RWPE1 (cell line): ENCODE measurements at regions not wholly inside any gene's neighbourhood (a gene's known extent, or its start where the extent isn't known, plus 50 kb on each side); places are given as distances from the start of the nearest gene placed in this dataset.

ENCODE experiments used
- CTCF ChIA-PET: fragments of 350-600 bp; sonication (Branson Sonifier 250); formaldehyde crosslinking; extraction: SDS; loops from one replicate; lab custom pipeline; 2021; lab: Yijun Ruan, JAX
- POLR2A ChIA-PET: fragments of 400-600 bp; formaldehyde crosslinking; extraction: SDS; loops from one replicate; lab custom pipeline; 2020; ENCODE audit warnings: antibody characterized with exemption; ENCODE audit not compliant: low non-redundant PET; lab: Yijun Ruan, JAX
- DNase-seq: peaks from one replicate; pipeline ENCODE4 v3.0.0; 2012; ENCODE audit warnings: low spot score
- H3K27ac ChIP-seq: fragments of 450-650 bp; 2 replicates; pipeline ENCODE4 v1.5.1; 2017
- CTCF ChIP-seq: fragments of 450-650 bp; conservative IDR thresholded peaks from 2 replicates; pipeline ENCODE4 v1.5.1; 2017; ENCODE audit warnings: low read depth, mild to moderate bottlenecking

GRCh38 chr11:11089805-11090204, 232.0 kb upstream of the ZBED5 start:
- POLR2A ChIA-PET = no interaction called here
- no peak for TF ChIP-seq CTCF
- no peak overlapping the region for H3K27ac ChIP-seq
- CTCF ChIA-PET = interaction anchor here (0.6 kb wide), 1 partner anchor 261 kb away, joined by 3 read pairs; no protein-coding TSS in a partner anchor
- DNase-seq = no peak

- POLR2A ChIA-PET = no interaction called here
- CTCF ChIA-PET = no interaction called here
Observed at GRCh38 chr11:11086979-11087378, 229.1 kb upstream of the ZBED5 start.

DNA sequence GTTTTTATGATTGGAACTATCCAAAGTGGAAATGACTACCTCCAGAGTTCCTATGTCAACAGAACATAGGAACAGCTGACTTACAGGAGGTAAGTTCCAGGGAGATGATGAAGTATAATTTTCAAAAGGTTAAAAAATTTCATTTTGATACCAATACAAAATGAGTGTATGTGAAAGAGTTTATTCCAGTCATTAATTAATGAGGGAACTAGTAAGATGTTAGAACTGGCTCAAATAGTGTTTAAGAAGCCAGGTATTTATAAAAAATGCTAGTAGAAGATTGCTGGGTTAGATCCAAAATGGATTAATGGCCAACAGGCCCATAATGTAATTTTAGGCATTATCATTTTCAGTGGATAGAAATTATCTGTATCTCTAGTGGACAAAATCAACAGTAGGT, 227.7 kb upstream of the ZBED5 start:
- no peak overlapping the region for H3K27ac ChIP-seq
- DNase-seq = no peak
- no peak for TF ChIP-seq CTCF
- POLR2A ChIA-PET = no interaction called here
- CTCF ChIA-PET = interaction anchor here (0.6 kb wide), 1 partner anchor 67 kb away, joined by 5 read pairs; no protein-coding TSS in a partner anchor

More at GRCh38 chr11:11086979-11087378, 229.1 kb upstream of the ZBED5 start:
- H3K27ac ChIP-seq = no peak overlapping the region
- TF ChIP-seq CTCF = no peak
- DNase-seq = no peak

DNA sequence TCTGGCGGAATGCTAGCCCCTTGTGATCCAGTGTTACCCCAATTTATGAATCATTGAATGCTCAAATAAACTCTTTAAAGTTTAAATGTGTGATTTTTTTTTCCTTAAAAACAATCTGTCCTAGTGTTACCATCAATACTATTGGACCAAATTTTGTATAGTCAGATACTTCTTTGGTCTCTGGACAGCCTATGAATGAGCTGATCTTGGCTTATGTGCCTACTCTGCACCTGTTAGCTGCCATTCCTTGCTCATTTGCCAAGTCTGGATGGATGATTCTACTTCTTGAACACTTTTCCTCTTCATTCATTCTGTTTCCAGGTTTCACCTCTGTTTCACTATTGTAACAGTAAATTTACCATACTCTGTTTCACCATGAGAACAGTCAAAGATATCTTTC, 226.5 kb upstream of the ZBED5 start:
- no peak for TF ChIP-seq CTCF
- no peak for DNase-seq
- H3K27ac ChIP-seq = no peak overlapping the region
- ChIA-PET CTCF (no interaction called here), POLR2A (no interaction called here)

GRCh38 chr11:11083441-11083840, 225.6 kb upstream of the ZBED5 start:
- TF ChIP-seq CTCF = no peak

DNA sequence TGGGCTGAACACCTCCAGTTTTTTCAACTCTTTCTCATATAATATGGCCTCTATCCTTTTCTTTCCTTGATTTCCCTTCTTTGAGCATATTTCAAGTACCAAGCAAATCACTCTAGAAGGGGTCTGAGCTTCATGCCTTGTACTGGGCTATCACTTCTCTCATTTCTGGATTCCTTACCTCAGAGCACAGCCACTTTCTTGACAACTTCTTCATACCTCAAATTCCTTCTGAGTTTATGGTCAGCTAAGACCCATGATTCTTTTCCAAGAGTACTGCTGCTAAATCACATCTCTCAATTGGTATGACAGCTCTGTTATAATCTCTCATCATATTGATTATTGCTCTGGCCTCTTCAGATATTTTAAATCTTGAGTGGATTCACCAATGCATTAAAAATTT, 224.8 kb upstream of the ZBED5 start:
- CTCF ChIA-PET = interaction anchor here (1.2 kb wide), 1 partner anchor 290 kb away, joined by 3 read pairs; no protein-coding TSS in a partner anchor
- H3K27ac ChIP-seq = no peak overlapping the region
- no peak for DNase-seq
- POLR2A ChIA-PET = no interaction called here
- no peak for TF ChIP-seq CTCF

More at GRCh38 chr11:11083441-11083840, 225.6 kb upstream of the ZBED5 start:
- no peak for DNase-seq
- no peak overlapping the region for H3K27ac ChIP-seq
- POLR2A ChIA-PET = no interaction called here
- CTCF ChIA-PET = interaction anchor here (1.2 kb wide), 1 partner anchor 290 kb away, joined by 3 read pairs; no protein-coding TSS in a partner anchor
